ENCODE measurements at regions not wholly inside any gene's neighbourhood (a gene's known extent, or its start where the extent isn't known, plus 50 kb on each side); places are given as distances from the start of the nearest gene placed in this dataset.
A peak's percentile ranks its signal among the peaks of the same experiment; 100 is the strongest.

GRCh38 chr7:23967949-23968599, 258.1 kb downstream of the STK31 start:
- Mint-ChIP-seq H3K9me3 (peaks cover 3% of the 10 kb centered on the region), H3K36me3 (no peaks in the 10 kb centered on the region), H3K4me1 (peaks cover 57% of the 10 kb centered on the region), H3K27ac (no peak overlapping the region), H3K4me3 (no peak overlapping the region), H3K27me3 (ENCODE audit: low read depth) (no peaks in the 10 kb centered on the region)
- no peak for DNase-seq (ENCODE audit: low spot score in 2 of 2, unreplicated experiment in 2 of 2)
- TF ChIP-seq, protein P1, sequence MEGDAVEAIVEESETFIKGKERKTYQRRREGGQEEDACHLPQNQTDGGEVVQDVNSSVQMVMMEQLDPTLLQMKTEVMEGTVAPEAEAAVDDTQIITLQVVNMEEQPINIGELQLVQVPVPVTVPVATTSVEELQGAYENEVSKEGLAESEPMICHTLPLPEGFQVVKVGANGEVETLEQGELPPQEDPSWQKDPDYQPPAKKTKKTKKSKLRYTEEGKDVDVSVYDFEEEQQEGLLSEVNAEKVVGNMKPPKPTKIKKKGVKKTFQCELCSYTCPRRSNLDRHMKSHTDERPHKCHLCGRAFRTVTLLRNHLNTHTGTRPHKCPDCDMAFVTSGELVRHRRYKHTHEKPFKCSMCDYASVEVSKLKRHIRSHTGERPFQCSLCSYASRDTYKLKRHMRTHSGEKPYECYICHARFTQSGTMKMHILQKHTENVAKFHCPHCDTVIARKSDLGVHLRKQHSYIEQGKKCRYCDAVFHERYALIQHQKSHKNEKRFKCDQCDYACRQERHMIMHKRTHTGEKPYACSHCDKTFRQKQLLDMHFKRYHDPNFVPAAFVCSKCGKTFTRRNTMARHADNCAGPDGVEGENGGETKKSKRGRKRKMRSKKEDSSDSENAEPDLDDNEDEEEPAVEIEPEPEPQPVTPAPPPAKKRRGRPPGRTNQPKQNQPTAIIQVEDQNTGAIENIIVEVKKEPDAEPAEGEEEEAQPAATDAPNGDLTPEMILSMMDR (IDR thresholded peaks at IDR 0.05; ENCODE audit: unreplicated experiment): no peak

- H3K4me3 Mint-ChIP-seq: no peak overlapping the region
- TF ChIP-seq, protein P1 (IDR thresholded peaks at IDR 0.05; ENCODE audit: unreplicated experiment): no peak
- no peak for DNase-seq (ENCODE audit: low spot score in 2 of 2, unreplicated experiment in 2 of 2)
- H3K4me1 Mint-ChIP-seq: peaks cover 54% of the 10 kb centered on the region
- H3K36me3 Mint-ChIP-seq: no peaks in the 10 kb centered on the region
- no peak overlapping the region for H3K27ac Mint-ChIP-seq
- H3K27me3 Mint-ChIP-seq (ENCODE audit: low read depth): no peaks in the 10 kb centered on the region
- peaks cover 10% of the 10 kb centered on the region for H3K9me3 Mint-ChIP-seq
Measured at GRCh38 chr7:23968791-23969190, 258.8 kb downstream of the STK31 start.

DNA sequence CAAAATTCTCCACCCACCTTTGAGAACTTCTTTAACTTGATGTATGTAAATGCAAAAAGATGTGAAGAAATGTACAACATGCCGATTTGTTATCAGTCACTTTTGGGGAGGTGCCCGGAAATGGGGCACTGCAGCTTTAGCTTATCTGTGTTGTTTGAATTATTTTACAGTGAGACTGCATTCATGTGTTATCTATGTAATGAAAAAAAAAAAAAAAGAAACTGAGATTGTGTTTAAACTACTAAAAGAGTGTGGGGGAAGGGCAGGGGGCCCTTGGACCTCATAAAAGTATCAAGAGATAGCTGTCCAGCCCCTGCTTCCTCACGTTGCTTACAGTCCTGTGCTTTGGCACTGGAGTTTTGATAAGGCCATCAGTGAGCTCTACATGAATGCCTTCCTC, 259.4 kb downstream of the STK31 start:
- Mint-ChIP-seq H3K4me1 (peaks cover 48% of the 10 kb centered on the region), H3K27ac (peak overlapping the region; percentile 59), H3K36me3 (no peaks in the 10 kb centered on the region), H3K27me3 (ENCODE audit: low read depth) (no peaks in the 10 kb centered on the region), H3K4me3 (no peak overlapping the region), H3K9me3 (peaks cover 16% of the 10 kb centered on the region)
- TF ChIP-seq, protein P1 (IDR thresholded peaks at IDR 0.05; ENCODE audit: unreplicated experiment): no peak
- DNase-seq (ENCODE audit: low spot score in 2 of 2, unreplicated experiment in 2 of 2): no peak

GRCh38 chr7:23970193-23970592, 260.2 kb downstream of the STK31 start:
- Mint-ChIP-seq H3K27ac (no peak overlapping the region), H3K36me3 (no peaks in the 10 kb centered on the region), H3K9me3 (peaks cover 19% of the 10 kb centered on the region), H3K4me3 (no peak overlapping the region), H3K27me3 (ENCODE audit: low read depth) (no peaks in the 10 kb centered on the region), H3K4me1 (peaks cover 40% of the 10 kb centered on the region)
- DNase-seq (ENCODE audit: low spot score in 2 of 2, unreplicated experiment in 2 of 2): no peak
- TF ChIP-seq, protein P1 (IDR thresholded peaks at IDR 0.05; ENCODE audit: unreplicated experiment): no peak

DNA sequence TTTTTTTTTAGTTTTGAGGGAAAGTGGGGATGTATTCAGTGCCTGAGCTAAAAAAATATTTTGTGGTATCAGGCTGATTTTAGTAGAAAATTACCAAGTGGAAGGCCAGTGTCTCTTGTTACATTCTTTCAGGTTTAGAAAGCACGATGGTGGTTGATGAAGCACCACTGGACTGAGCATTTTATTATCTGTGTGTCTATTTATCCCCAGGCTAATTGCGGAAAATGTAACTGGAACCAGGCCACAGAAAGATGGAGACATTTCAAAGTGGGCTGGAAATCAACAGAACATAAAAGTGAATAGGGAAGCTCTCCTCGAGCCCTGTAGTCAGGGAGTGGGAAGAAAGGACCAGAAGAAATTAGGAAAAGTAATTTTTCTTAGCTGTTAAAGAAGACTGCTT, 261.0 kb downstream of the STK31 start:
- TF ChIP-seq, protein P1 (IDR thresholded peaks at IDR 0.05; ENCODE audit: unreplicated experiment): no peak
- Mint-ChIP-seq H3K9me3 (peaks cover 23% of the 10 kb centered on the region), H3K36me3 (no peaks in the 10 kb centered on the region), H3K27ac (no peak overlapping the region), H3K4me1 (peaks cover 37% of the 10 kb centered on the region), H3K27me3 (ENCODE audit: low read depth) (no peaks in the 10 kb centered on the region), H3K4me3 (no peak overlapping the region)
- no peak for DNase-seq (ENCODE audit: low spot score in 2 of 2, unreplicated experiment in 2 of 2)

GRCh38 chr7:23972057-23972456, 262.0 kb downstream of the STK31 start:
- H3K9me3 Mint-ChIP-seq: peaks cover 33% of the 10 kb centered on the region
- H3K27me3 Mint-ChIP-seq (ENCODE audit: low read depth): no peaks in the 10 kb centered on the region
- H3K36me3 Mint-ChIP-seq: no peaks in the 10 kb centered on the region
- H3K4me1 Mint-ChIP-seq: peaks cover 36% of the 10 kb centered on the region
- TF ChIP-seq, protein P1 (IDR thresholded peaks at IDR 0.05; ENCODE audit: unreplicated experiment): no peak
- no peak overlapping the region for H3K4me3 Mint-ChIP-seq
- no peak for DNase-seq (ENCODE audit: low spot score in 2 of 2, unreplicated experiment in 2 of 2)
- no peak overlapping the region for H3K27ac Mint-ChIP-seq
